CD14-positive monocyte (primary cell): ENCODE measurements at regions not wholly inside any gene's neighbourhood (a gene's known extent, or its start where the extent isn't known, plus 50 kb on each side); places are given as distances from the start of the nearest gene placed in this dataset.

Experiments
- DNase-seq, 3 donors: peaks; one replicate each; pipeline ENCODE4 v3.0.0-alpha.2; 2011 to 2022
- H2AFZ ChIP-seq: 2 replicates; pipeline ENCODE4 v1.6.0; 2012; ENCODE audit warnings: mild to moderate bottlenecking, low read depth, low read length, inconsistent platforms; ENCODE audit not compliant: insufficient read depth, poor library complexity, severe bottlenecking
- H3K27ac ChIP-seq, 2 donors: 1 replicate in 1 of 2; 2 replicates in 1 of 2; pipeline ENCODE4 v1.5.1; 2012 to 2013; ENCODE audit warnings: low read length in 2 of 2, control low read depth in 1 of 2, inconsistent platforms in 1 of 2, low read depth in 1 of 2, mild to moderate bottlenecking in 1 of 2
- H3K27me3 ChIP-seq, 2 donors: one replicate each; pipeline versions ENCODE4 v1.6.0 to v1.6.1; 2011 to 2013; ENCODE audit warnings: low read length in 2 of 2; ENCODE audit not compliant: control insufficient read depth in 2 of 2, insufficient read depth in 2 of 2
- H3K36me3 ChIP-seq, 2 donors: replicated peaks in 1 of 2; 1 replicate in 1 of 2; 2 replicates in 1 of 2; pipeline versions ENCODE4 v1.5.1 to v1.6.1; 2012 to 2013; ENCODE audit warnings: low read length in 2 of 2, control low read depth in 1 of 2, inconsistent platforms in 1 of 2, mild to moderate bottlenecking in 1 of 2; ENCODE audit not compliant: insufficient read depth in 2 of 2, control insufficient read depth in 1 of 2
- H3K4me1 ChIP-seq, 2 donors: 1 replicate in 1 of 2; 2 replicates in 1 of 2; pipeline versions ENCODE4 v1.5.1 to v1.6.1; 2012 to 2013; ENCODE audit warnings: low read length in 2 of 2, control low read depth in 1 of 2, inconsistent platforms in 1 of 2, mild to moderate bottlenecking in 1 of 2, moderate library complexity in 1 of 2; ENCODE audit not compliant: insufficient read depth in 2 of 2, control insufficient read depth in 1 of 2
- H3K4me2 ChIP-seq: replicated peaks from 2 replicates; pipeline ENCODE3; 2012; ENCODE audit warnings: low read length, moderate library complexity, mild to moderate bottlenecking; ENCODE audit not compliant: poor library complexity, severe bottlenecking; ENCODE audit errors: extremely low read depth
- H3K4me3 ChIP-seq, 3 experiments: fragments of 200-600 bp in 1 of 3; sonication (generic) in 1 of 3; replicated peaks in 1 of 3; 1 replicate in 2 of 3; 2 replicates in 1 of 3; pipeline ENCODE4 v1.5.1; 2011 to 2013; ENCODE audit warnings: low read length in 3 of 3, mild to moderate bottlenecking in 3 of 3, control low read depth in 2 of 3, low read depth in 2 of 3, inconsistent platforms in 1 of 3, moderate library complexity in 1 of 3
- H3K79me2 ChIP-seq: 2 replicates; pipeline ENCODE4 v1.6.0; 2012; ENCODE audit warnings: mild to moderate bottlenecking, control low read depth, inconsistent platforms, low read length, moderate library complexity; ENCODE audit not compliant: insufficient read depth
- H3K9ac ChIP-seq: 2 replicates; pipeline ENCODE4 v1.6.0; 2017; ENCODE audit warnings: low read length, mild to moderate bottlenecking; ENCODE audit not compliant: insufficient read depth, poor library complexity, severe bottlenecking
- H3K9me3 ChIP-seq, 2 donors: replicated peaks in 1 of 2; 1 replicate in 1 of 2; 2 replicates in 1 of 2; pipeline versions ENCODE4 v1.5.1 to v1.6.1; 2012 to 2013; ENCODE audit warnings: low read length in 2 of 2, control low read depth in 1 of 2; ENCODE audit not compliant: control insufficient read depth in 1 of 2, insufficient read depth in 1 of 2
- H4K20me1 ChIP-seq: 2 replicates; pipeline ENCODE4 v1.6.0; 2012; ENCODE audit warnings: mild to moderate bottlenecking, low read length, control low read depth, moderate library complexity; ENCODE audit not compliant: insufficient read depth
- H3K27ac Mint-ChIP-seq, 7 donors: one replicate each; pipeline ENCODE4 v1.8.0; 2020; ENCODE audit warnings: mild to moderate bottlenecking in 7 of 7, mixed read lengths in 7 of 7, moderate library complexity in 6 of 7, inconsistent platforms in 2 of 7
- H3K27me3 Mint-ChIP-seq, 3 donors: one replicate each; pipeline ENCODE4 v1.8.0; 2021 to 2022; ENCODE audit warnings: low read depth in 3 of 3, mild to moderate bottlenecking in 3 of 3, mixed read lengths in 3 of 3, moderate library complexity in 3 of 3, inconsistent platforms in 1 of 3
- H3K36me3 Mint-ChIP-seq, 2 donors: one replicate each; pipeline ENCODE4 v1.8.0; 2020; ENCODE audit warnings: mixed read lengths in 2 of 2, inconsistent platforms in 1 of 2, mild to moderate bottlenecking in 1 of 2
- H3K4me1 Mint-ChIP-seq: one replicate; pipeline ENCODE4 v1.8.0; 2020; ENCODE audit warnings: mild to moderate bottlenecking, mixed read lengths
- H3K4me3 Mint-ChIP-seq, 2 donors: one replicate each; pipeline ENCODE4 v1.8.0; 2020; ENCODE audit warnings: mild to moderate bottlenecking in 2 of 2, mixed read lengths in 2 of 2, moderate library complexity in 1 of 2
- H3K9me3 Mint-ChIP-seq, 7 donors: one replicate each; pipeline ENCODE4 v1.8.0; 2020 to 2022; ENCODE audit warnings: mixed read lengths in 7 of 7, mild to moderate bottlenecking in 6 of 7, moderate library complexity in 6 of 7, inconsistent platforms in 2 of 7
- WGBS: methylation state at CpG from one replicate; pipeline ENCODE4 v1.1.5; 2013; ENCODE audit warnings: missing lambda C conversion rate; ENCODE audit not compliant: insufficient coverage; 5-methylcytosine and 5-hydroxymethylcytosine counted together
- intact Hi-C, 2 donors: fragments of 100-400 bp; cut with micrococcal nuclease; formaldehyde crosslinking; loops; one replicate each; pipeline versions ENCODE4 v1.15.0 to v1.15.1; 2023
- TF ChIP-seq, protein P1 (sequence below): fragments of 200-600 bp; IDR thresholded peaks from one replicate; pipeline ENCODE4 v1.8.0; 2022; ENCODE audit warnings: antibody characterized with exemption, mild to moderate bottlenecking

DNA sequence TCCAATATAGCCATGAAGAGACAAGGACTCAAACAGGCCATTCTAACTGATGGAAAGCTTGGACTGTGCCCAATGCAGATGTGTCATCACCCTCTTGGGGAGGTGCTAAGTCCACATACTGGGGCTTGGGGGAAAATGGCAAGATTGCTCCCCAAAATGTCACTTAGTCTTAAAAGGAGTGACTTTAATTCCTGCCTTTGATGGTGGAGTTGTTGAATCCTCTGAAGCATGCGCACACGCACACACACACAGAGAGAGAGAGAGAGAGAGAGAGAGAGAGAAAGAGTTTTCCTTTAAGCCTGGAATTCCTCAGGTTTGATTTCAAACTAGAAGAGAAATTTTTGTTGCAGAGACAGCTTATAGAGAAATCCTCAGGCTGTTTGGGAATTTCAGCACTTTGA lies 161.9 kb upstream of the GAS1 start:
- TF ChIP-seq, protein P1, sequence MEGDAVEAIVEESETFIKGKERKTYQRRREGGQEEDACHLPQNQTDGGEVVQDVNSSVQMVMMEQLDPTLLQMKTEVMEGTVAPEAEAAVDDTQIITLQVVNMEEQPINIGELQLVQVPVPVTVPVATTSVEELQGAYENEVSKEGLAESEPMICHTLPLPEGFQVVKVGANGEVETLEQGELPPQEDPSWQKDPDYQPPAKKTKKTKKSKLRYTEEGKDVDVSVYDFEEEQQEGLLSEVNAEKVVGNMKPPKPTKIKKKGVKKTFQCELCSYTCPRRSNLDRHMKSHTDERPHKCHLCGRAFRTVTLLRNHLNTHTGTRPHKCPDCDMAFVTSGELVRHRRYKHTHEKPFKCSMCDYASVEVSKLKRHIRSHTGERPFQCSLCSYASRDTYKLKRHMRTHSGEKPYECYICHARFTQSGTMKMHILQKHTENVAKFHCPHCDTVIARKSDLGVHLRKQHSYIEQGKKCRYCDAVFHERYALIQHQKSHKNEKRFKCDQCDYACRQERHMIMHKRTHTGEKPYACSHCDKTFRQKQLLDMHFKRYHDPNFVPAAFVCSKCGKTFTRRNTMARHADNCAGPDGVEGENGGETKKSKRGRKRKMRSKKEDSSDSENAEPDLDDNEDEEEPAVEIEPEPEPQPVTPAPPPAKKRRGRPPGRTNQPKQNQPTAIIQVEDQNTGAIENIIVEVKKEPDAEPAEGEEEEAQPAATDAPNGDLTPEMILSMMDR: no peak
- Histone ChIP-seq H3K4me1 (no peaks in the 10 kb centered on the region), H3K27ac (no peak overlapping the region), H4K20me1 (no peaks in the 10 kb centered on the region), H3K27me3 (no peaks in the 10 kb centered on the region), H3K9me3 (no peaks in the 10 kb centered on the region), H3K4me2 (no peak overlapping the region), H3K36me3 (no peaks in the 10 kb centered on the region), H3K9ac (no peak overlapping the region), H3K79me2 (no peaks in the 10 kb centered on the region), H3K4me3 (no peak overlapping the region), H2AFZ (no peak overlapping the region)
- no peak for DNase-seq
- no CpG with 5 or more reads among the region's 2 CpGs for WGBS
- H3K4me1 Mint-ChIP-seq: no peaks in the 10 kb centered on the region
- H3K27ac Mint-ChIP-seq: no peak overlapping the region
- no peak overlapping the region for H3K4me3 Mint-ChIP-seq
- peaks cover 0 to 2% (median 1%) of the 10 kb centered on the region in 3 donors for H3K27me3 Mint-ChIP-seq
- intact Hi-C loops: no loop called here
- H3K9me3 Mint-ChIP-seq: peaks cover 0 to 8% (median 3%) of the 10 kb centered on the region in 7 donors
- H3K36me3 Mint-ChIP-seq: no peaks in the 10 kb centered on the region

DNA sequence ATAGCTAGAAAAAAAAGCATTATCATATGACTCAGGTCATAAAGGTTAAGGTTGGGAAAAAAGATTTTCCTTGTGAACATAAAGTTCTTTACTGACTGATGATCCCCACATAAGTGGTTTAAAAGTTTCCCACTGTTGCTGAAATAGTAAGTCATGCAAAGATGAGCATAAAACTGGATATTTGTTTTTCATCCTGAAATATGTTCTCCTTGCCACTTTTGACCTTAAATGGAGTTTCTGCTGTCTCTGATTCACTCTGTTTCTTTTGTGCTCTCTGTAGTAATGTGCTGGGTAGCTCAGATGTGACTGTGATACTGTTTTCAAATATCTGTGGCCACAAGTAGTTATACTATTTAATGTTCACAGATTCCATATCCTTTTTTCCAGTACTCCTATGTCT lies 162.5 kb upstream of the GAS1 start:
- H2AFZ ChIP-seq: no peak overlapping the region
- no peaks in the 10 kb centered on the region for H3K36me3 ChIP-seq
- Mint-ChIP-seq H3K27ac (no peak overlapping the region), H3K27me3 (peaks cover 0 to 2% (median 1%) of the 10 kb centered on the region in 3 donors), H3K36me3 (no peaks in the 10 kb centered on the region), H3K4me1 (no peaks in the 10 kb centered on the region), H3K4me3 (no peak overlapping the region), H3K9me3 (peaks cover 0 to 8% (median 3%) of the 10 kb centered on the region in 7 donors)
- no peaks in the 10 kb centered on the region for H3K9me3 ChIP-seq
- H3K27me3 ChIP-seq: no peaks in the 10 kb centered on the region
- H3K4me2 ChIP-seq: no peak overlapping the region
- no peak overlapping the region for H3K4me3 ChIP-seq
- no peak overlapping the region for H3K27ac ChIP-seq
- TF ChIP-seq, protein P1: no peak
- no peaks in the 10 kb centered on the region for H3K79me2 ChIP-seq
- no peaks in the 10 kb centered on the region for H3K4me1 ChIP-seq
- no peaks in the 10 kb centered on the region for H4K20me1 ChIP-seq
- intact Hi-C loops: no loop called here
- H3K9ac ChIP-seq: no peak overlapping the region
- no peak for DNase-seq
